GM21528 (cell line): ENCODE measurements at regions not wholly inside any gene's neighbourhood (a gene's known extent, or its start where the extent isn't known, plus 50 kb on each side); places are given as distances from the start of the nearest gene placed in this dataset.

Experiments used
- ATAC-seq: cut with Tn5 transposase; IDR thresholded peaks from one replicate; pipeline ENCODE4 v1.9.1; 2021; ENCODE audit warnings: mild to moderate bottlenecking, moderate library complexity; ENCODE audit not compliant: unreplicated experiment, low FRiP score

GRCh38 chr17:69928611-69929010 lies 146.4 kb upstream of the KCNJ16 start:
- no peak for ATAC-seq

DNA sequence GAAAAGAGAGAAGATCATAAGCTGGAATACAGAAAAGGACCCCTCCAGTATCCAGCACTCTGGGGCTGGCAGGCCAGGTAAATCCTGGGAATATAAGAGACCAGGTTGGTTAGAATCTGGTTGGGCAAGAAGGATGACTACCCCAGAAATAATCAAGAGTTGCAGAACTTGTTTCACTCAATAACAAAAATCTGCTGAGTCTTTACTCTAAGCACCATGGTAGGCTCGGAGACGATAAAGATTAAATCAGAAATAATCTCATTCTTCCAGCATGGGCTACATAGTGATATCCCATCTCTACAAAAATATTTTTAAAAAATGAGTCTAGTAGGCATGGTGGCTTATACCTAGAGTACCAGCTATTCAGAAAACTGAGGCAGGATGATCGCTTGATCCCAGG lies 138.0 kb upstream of the KCNJ16 start:
- no peak for ATAC-seq

- ATAC-seq: no peak
Measured at GRCh38 chr17:69943058-69943457, 132.0 kb upstream of the KCNJ16 start.

DNA sequence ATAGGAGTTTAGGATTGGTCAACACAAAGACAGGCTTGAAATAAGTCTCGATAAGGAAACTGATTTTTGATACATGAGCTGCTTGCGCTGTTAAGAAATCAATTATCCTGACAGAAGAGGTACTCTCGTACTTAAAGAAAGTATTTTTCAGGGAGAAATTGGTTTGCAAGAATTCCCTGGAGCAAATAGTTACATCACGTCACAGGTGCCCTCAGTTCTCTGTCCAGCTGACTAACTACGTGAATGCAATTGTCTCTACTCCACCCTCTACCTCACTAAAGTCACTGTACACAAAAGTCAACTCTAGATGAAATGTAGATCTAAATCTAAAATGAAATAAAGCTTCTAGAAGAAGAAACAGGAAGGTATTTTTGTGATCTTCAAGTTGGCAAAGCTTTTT lies 130.6 kb upstream of the KCNJ16 start:
- ATAC-seq: no peak

- ATAC-seq: no peak
Measured at GRCh38 chr17:69945698-69946185, 129.3 kb upstream of the KCNJ16 start.

DNA sequence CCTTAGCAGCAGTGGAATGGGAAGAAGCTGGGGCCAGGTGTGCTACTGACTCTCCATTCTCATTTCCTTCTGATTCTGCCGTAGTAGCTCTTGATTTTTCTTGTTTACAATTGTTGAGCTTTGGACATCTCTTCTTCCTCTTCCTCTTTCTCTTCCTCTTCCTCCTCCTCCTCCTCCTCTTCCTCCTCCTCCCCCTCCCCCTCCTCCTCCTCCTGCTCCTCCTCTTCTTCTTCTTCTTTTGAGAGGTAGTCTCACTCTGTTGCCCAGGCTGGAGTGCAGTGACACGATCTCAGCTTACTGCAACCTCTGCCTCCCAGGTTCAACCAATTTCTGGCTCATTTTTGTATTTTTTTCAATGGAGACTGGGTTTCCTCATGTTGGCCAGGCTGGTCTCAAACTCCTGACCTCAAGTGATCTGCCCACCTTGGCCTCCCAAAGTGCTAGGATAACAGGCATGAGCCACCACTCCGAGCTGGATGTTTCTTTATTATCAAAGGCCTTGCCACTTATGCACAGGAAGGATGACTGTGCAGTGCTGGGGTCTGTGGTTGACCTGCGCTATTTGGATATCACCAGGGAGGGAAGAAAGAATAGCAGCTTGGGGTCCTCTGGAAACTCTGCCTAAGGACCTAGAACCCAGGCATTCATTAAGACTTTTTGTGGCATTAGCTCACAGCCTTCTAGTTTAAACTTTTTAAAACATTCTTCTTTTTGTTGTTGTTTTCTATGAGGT lies 127.8 kb upstream of the KCNJ16 start:
- no peak for ATAC-seq

DNA sequence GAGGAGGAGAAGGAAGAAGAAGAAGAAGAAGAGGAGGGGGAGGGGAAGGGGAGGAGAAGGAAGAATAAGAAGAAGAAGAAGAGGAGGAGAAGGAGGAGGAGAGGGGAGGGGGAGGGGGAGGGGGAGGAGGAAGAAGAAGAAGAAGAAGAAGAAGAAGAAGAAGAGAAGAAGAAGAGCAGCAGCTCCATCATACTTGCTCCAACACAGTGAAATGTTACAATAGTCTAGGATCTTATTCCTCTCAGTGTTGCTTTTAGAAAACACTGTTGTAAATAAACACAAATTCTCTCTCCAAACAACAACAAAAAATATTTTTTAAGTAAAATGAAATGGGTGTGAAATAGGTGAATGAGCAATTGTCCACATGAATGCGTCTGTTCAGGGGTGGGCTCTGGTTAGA lies 126.6 kb upstream of the KCNJ16 start:
- no peak for ATAC-seq

DNA sequence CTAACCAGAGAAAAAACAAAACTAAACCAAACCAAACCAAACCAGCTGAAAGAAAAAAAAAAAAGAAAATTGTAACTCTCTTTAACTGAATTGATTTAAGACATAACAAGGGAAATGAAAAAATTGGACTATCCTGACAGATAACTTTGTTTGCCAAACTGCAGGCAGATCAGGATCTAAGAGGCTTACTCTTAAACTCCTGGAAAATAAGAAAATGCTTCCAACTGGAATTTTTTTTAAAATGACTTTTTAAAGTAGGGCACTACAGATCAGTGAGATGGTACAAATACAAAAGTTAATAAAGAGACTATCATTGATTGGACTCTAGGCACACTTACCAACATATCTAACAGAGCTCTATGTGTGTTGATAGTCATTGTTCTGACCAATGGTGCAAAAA lies 125.5 kb upstream of the KCNJ16 start:
- no peak for ATAC-seq

DNA sequence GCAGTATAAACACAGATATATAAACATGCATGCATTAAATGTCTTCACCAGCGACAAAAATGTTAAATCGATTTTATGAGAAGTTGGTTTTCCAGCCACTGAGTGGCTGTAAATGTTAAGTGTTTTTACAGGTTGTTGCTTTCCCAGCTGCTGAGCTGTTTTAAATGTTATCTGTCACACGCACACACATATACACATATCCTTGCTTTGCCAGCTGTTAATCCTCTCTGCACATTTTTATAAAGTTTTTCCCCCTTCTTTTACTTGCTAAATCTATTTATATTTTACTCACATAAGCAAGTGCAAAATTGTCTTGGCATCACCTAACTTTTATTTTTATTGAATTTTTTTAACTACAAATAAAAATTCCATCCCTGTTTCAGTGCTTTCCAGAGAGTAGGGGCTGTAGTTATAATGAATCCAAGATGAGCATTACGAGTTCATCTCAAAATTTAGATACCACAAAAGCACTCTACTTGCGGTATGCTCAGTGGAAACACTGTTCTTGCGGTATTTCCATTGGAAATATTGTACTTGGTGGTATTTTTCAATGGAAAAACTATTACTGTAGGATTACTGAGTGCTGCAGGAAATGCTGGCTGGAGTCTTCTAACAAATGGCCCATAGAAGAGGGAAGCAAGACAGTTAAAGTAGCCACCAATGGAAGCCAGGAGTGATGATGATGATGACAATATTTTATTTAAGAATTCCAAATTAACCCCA lies 124.9 kb upstream of the KCNJ16 start:
- no peak for ATAC-seq

DNA sequence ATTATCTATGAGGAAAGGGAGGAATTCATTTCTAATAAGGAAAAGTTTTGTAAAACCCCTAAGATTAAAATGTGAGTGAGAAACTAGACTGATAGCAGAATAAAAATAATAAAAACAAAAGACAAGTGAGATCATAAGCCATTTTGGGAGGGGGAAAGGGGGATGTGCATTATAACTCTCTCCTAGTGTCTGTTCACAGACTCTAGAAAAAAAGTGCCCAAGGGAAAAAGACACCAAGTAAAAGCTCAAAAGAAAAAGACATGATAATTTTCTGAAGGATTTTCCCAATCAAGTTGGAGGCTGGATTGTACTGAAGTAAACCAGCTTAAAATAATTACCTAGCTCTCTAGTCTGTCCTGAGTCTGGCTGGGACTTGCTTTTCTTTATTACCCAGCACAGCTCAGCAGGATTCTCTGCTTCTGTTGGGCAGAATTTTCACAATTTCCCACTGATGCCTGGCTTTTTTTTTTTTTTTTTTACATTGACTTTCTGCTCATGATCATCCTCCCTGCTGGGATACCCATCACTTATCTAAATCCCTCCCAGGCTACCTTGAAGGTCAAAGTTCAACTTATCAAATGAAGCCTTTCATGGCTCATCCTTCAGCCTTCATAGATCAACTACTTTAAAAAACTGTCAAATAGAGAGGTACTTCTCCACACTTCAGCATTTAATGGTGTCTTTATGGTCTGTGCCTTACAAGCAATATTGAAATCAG lies 124.2 kb upstream of the KCNJ16 start:
- ATAC-seq: no peak

DNA sequence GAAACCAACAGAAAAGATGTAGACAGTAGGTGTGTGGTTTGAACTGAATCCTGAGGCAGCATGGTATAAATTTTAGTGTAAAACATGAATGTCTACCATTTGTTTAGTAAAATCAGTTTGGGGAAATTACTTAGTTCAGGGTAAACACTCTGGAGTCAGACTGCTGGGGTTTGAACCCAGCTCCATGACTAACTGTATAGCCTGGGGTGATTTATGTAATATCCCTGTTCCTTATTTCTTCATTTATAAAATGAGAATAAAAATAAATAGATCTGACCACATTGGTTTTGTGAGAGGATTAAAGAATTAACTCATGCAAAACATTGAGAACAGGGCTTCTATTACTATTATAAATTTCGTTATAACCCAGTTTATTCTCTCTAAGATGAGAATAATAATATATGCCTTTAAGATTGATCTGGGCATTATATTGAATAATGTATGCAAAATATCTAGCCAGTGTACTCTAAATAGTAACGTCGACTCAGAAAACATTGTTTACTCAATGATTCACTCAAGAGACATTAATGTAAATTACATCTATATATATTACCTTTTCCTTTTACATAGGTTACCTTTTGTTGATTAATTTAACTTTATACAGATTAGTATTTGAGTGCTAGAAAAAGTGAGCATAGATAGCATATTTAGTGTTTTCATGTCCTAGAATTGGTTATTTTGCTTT lies 120.6 kb upstream of the KCNJ16 start:
- no peak for ATAC-seq

DNA sequence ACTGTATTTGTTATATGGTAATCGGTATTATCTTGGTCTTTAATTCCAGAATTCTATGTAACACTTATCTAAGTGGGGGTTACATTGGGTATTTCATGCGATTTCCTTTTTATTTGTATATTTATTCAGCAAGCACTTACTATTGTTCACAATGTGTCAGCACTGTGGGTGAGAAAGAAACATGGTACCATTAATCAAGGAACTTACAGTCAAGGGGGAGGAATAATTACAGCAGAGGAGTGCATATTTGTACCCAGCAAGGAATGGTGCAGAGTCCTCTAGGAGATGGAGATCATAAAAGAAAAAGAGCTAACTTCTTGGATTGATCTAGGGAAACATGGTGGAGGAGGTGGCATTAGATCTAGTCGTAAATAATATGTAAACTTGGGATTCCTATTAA lies 117.0 kb upstream of the KCNJ16 start:
- no peak for ATAC-seq

GRCh38 chr17:69959283-69959682 lies 115.7 kb upstream of the KCNJ16 start:
- ATAC-seq: no peak

DNA sequence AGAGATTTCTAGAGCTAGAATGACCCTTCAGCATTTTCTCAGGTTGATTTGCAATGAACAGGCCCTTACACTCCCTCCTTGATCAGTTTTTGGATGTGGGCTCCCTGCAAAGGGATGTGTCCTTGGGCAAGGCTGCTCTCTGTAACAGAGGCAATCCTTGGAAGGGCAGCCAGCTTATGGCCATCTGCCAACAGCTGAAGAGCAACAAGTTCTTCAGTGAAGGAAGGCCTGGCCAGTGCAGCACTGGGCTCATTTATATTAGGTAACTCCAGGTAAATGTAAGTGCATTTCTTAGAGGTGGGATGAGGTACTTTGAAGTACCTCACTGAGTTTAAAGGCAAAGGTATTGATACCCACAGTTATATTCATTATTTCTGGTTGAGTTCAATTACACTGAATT lies 114.3 kb upstream of the KCNJ16 start:
- ATAC-seq: no peak

- no peak for ATAC-seq
Measured at GRCh38 chr17:69961501-69962145, 113.4 kb upstream of the KCNJ16 start.

GRCh38 chr17:69962436-69962995 lies 112.5 kb upstream of the KCNJ16 start:
- no peak for ATAC-seq

DNA sequence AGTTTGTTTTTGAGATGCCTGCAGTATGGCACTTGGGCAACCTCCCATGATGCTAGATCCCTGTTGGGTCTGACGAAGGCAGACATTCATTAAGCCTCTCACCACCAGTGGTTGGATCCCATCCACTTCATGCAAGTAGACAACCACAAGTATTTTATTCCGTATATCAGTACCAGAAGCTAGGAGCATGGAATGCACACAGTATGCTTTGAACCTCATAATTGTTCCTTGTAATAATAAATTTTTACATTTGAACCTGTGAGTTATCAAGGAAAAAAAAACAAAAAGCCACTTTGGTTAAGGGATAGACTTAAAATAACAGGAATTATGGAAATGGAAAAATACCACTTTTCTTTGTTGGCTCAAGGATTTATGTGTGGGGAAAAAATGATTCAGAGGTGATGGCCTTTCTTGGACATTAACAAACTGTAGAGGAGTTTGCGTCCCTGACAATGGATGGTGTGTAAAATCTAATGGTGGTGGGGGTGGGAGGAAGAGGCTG lies 107.1 kb upstream of the KCNJ16 start:
- ATAC-seq: no peak

- ATAC-seq: no peak
Measured at GRCh38 chr17:69969897-69970296, 105.1 kb upstream of the KCNJ16 start.

- no peak for ATAC-seq
Measured at GRCh38 chr17:69972251-69972650, 102.8 kb upstream of the KCNJ16 start.

DNA sequence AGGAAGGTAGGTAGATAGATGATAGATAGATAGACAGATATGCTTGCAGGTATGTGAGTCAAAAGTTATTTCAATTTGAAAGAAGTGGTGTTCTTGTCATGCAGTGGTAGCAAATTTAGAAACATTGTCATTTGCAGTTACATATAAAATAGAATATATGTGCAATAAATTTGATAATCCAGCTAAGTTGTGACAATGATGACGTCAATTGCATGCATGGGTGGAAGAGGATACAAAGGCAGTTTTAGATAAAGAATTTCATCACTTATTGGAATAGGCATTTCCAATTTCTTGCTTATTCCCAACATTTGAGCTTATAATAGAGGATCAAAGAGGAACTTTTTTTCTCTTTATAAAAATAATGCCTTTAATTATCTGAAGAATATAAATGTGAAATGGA lies 99.2 kb upstream of the KCNJ16 start:
- ATAC-seq: no peak
